Heart right ventricle (tissue), 16 donors: ENCODE measurements at regions not wholly inside any gene's neighbourhood (a gene's known extent, or its start where the extent isn't known, plus 50 kb on each side); places are given as distances from the start of the nearest gene placed in this dataset.

Source experiments
- ATAC-seq, 8 donors: fragments of 200-7000 bp; cut with Tn5 transposase; one replicate each; pipeline ENCODE4 v1.9.1; 2020; ENCODE audit warnings: mild to moderate bottlenecking in 8 of 8, moderate library complexity in 8 of 8, moderate number of reproducible peaks in 1 of 8
- DNase-seq, 2 donors: peaks; one replicate each; pipeline ENCODE4 v3.0.0-alpha.2; 2020
- H3K27ac ChIP-seq, 10 donors: fragments of 200-600 bp; sonication (generic) in 2 of 10; one replicate each; pipeline versions ENCODE4 v1.5.0 to v1.8.0; 2020 to 2022; ENCODE audit warnings: mild to moderate bottlenecking in 3 of 10
- H3K27me3 ChIP-seq, 7 donors: fragments of 200-600 bp; one replicate each; pipeline ENCODE4 v1.8.0; 2021 to 2022; ENCODE audit warnings: mild to moderate bottlenecking in 2 of 7
- H3K36me3 ChIP-seq, 9 donors: fragments of 200-600 bp; sonication (generic) in 1 of 9; one replicate each; pipeline versions ENCODE4 v1.5.0 to v1.8.0; 2020 to 2022; ENCODE audit warnings: mild to moderate bottlenecking in 2 of 9
- H3K4me1 ChIP-seq, 9 donors: fragments of 200-600 bp; sonication (generic) in 1 of 9; one replicate each; pipeline versions ENCODE4 v1.5.0 to v1.8.0; 2020 to 2022; ENCODE audit warnings: mild to moderate bottlenecking in 4 of 9
- H3K4me3 ChIP-seq, 10 donors: fragments of 200-600 bp; sonication (generic) in 2 of 10; one replicate each; pipeline versions ENCODE4 v1.5.0 to v1.8.0; 2020 to 2022; ENCODE audit warnings: mild to moderate bottlenecking in 7 of 10, moderate library complexity in 2 of 10
- H3K9me3 ChIP-seq, 11 donors: fragments of 200-600 bp in 10 of 11; sonication (generic) in 2 of 11; one replicate each; pipeline versions ENCODE4 v1.5.0 to v1.8.0; 2013 to 2022; ENCODE audit warnings: mild to moderate bottlenecking in 2 of 11, control low read depth in 1 of 11, moderate library complexity in 1 of 11
- WGBS, 2 donors: extraction: QIAGEN DNeasy Blood & Tissue Kit; methylation state at CpG; one replicate each; pipeline ENCODE4 v1.1.7; 2013; ENCODE audit warnings: inconsistent platforms in 1 of 2; 5-methylcytosine and 5-hydroxymethylcytosine counted together
- intact Hi-C, 10 donors: fragments of 100-400 bp; cut with DNase I; formaldehyde crosslinking; loops; one replicate each; pipeline versions ENCODE4 v1.11.1 to v1.14.2; 2022
- TF ChIP-seq, protein P1 (sequence below), 9 donors: fragments of 200-600 bp; sonication (generic) in 2 of 9; IDR thresholded peaks; one replicate each; pipeline versions ENCODE4 v1.5.0 to v1.8.0; 2021 to 2022; ENCODE audit warnings: antibody characterized with exemption in 9 of 9, mild to moderate bottlenecking in 5 of 9, moderate library complexity in 1 of 9
- donor health status: Arrhythmogenic right ventricular cardiomyopathy.
- donor health status: ischemic (EF 13 %, LVEDD 7.1; RV severe dilation, severe dysfunction).
- donor health status: healthy with polysubstance abuse.
- donor health status: DM: no; HTN: yes; CAD: no.
- donor health status: DM: no; HTN: no; CAD: no.
- donor health status: ischemic (EF 25% LVEDD 6.9; RV normal size, moderate dysfunction).
- donor health status: ischemic (EF 25% LVEDD 5.7; RV mildly dilated, moderate dysfunction).
- donor health status: healthy.
- donor health status: DM: yes; HTN: yes; CAD: no.
- donor health status: Ischemic cardiomyopathy.
- donor health status: ischemic (EF 35%, LVEDD 5.7; RV mildly dilated, moderate dysfunction).
- donor health status: nonischemic (EF 11% LVEDD 7.7; RV severe dilation, severe dysfunction).
- donor health status: DM: yes; HTN: yes; CAD: no.
- donor health status: PGD.
- donor health status: ischemic (EF 29% LVEDD 5.4; RV normal size, mild dysfunction).
- donor health status: nonischemic (EF 23%, LVEDD 6.1; RV moderate dilation, normal function).

DNA sequence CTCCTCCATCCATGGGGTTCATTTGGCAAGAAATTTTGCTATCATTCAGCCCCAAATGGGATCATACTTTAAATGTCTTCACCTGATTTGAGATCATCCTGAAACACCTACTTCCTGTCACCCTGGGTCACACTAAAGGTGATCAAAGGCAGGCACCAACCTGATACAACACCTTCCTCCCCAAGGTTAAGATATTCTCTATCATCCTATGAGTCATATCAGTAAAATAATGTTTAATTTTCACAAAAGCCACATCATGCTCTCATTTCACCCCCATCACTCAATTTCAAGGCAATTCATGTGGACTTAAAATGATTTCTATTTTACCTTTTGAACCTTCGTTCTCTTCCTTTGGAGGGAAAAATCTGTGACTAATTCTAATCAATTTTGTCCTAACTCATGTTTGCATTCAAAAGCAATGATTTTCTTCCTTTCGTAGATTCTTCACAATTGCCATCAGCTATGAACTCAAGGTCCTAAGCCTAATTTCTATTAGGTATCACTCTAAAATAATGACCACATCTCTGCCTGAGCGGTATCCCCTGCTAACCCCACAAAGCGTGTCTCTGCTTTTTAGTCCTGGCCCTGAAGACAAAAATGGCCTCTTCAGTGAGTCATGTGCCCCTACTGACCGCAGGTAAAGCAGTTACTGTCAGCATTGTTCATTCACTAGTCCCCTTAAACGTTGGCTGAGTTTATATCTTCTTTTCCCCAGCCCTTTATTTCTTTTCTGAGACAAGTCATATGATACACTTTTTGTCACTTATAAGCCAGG is 139.0 kb downstream of the SPRY2 start:
- ATAC-seq (no peak), DNase-seq (no peak)
- no peaks in the 10 kb centered on the region for H3K27me3 ChIP-seq
- H3K4me1 ChIP-seq, result no peaks in the 10 kb centered on the region
- TF ChIP-seq, protein P1, sequence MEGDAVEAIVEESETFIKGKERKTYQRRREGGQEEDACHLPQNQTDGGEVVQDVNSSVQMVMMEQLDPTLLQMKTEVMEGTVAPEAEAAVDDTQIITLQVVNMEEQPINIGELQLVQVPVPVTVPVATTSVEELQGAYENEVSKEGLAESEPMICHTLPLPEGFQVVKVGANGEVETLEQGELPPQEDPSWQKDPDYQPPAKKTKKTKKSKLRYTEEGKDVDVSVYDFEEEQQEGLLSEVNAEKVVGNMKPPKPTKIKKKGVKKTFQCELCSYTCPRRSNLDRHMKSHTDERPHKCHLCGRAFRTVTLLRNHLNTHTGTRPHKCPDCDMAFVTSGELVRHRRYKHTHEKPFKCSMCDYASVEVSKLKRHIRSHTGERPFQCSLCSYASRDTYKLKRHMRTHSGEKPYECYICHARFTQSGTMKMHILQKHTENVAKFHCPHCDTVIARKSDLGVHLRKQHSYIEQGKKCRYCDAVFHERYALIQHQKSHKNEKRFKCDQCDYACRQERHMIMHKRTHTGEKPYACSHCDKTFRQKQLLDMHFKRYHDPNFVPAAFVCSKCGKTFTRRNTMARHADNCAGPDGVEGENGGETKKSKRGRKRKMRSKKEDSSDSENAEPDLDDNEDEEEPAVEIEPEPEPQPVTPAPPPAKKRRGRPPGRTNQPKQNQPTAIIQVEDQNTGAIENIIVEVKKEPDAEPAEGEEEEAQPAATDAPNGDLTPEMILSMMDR (IDR thresholded peaks at IDR 0.05), result no peak
- 85 to 90% methylated on average over 6 of the region's 6 CpGs for WGBS, 2 donors
- H3K36me3 ChIP-seq, result no peaks in the 10 kb centered on the region
- H3K27ac ChIP-seq, result no peak overlapping the region
- H3K4me3 ChIP-seq, result no peak overlapping the region
- intact Hi-C loops, result no loop called here
- H3K9me3 ChIP-seq, result peaks cover 0 to 5% (median 0%) of the 10 kb centered on the region in 11 donors

- intact Hi-C loops, result no loop called here
- Histone ChIP-seq H3K4me1 (peaks cover 0 to 10% (median 0%) of the 10 kb centered on the region in 9 donors), H3K4me3 (no peak overlapping the region), H3K36me3 (no peaks in the 10 kb centered on the region), H3K27me3 (no peaks in the 10 kb centered on the region), H3K9me3 (peaks cover 0 to 5% (median 0%) of the 10 kb centered on the region in 11 donors), H3K27ac (no peak overlapping the region)
- 74 to 76% methylated on average over 3 of the region's 3 CpGs for WGBS, 2 donors
- TF ChIP-seq, protein P1 (IDR thresholded peaks at IDR 0.05), result no peak
- no peak for ATAC-seq
- no peak for DNase-seq
These were observed 141.2 kb downstream of the SPRY2 start for GRCh38 chr13:80199585-80200292.

- intact Hi-C loops, result no loop called here
- H3K36me3 ChIP-seq, result no peaks in the 10 kb centered on the region
- DNase-seq (no peak), ATAC-seq (no peak)
- TF ChIP-seq, protein P1 (IDR thresholded peaks at IDR 0.05), result no peak
- H3K27ac ChIP-seq, result no peak overlapping the region
- H3K4me3 ChIP-seq, result no peak overlapping the region
- 92 to 96% methylated on average over 4 of the region's 4 CpGs for WGBS, 2 donors
- no peaks in the 10 kb centered on the region for H3K27me3 ChIP-seq
- H3K4me1 ChIP-seq, result peaks cover 0 to 11% (median 0%) of the 10 kb centered on the region in 9 donors
- H3K9me3 ChIP-seq, result peaks cover 0 to 5% (median 0%) of the 10 kb centered on the region in 11 donors
These were observed 141.9 kb downstream of the SPRY2 start for GRCh38 chr13:80199067-80199466.

DNA sequence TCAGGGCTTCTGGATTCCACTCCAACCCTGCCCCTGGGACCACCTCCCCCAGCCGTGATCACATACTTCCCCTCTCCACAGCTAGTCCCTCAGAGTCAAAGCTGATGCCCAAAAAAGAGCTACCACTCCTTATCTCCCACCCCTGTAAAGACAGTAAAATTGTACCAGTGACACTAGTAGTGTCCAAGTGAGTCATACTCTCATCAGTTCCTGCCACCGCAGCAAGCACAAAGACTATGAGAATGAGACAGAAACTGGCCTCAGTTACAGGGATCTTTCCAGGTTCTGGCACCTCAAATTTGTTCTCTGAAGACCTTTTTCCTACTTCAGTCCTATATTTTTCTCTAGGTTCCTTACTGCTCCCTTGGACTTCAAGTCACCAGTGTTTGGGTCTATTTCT is 144.2 kb downstream of the SPRY2 start:
- TF ChIP-seq, protein P1 (IDR thresholded peaks at IDR 0.05), result no peak
- intact Hi-C loops, result no loop called here
- 71 to 78% methylated on average over 2 of the region's 2 CpGs for WGBS, 2 donors

More for the DNA sequence above, 144.2 kb downstream of the SPRY2 start:
- H3K27me3 ChIP-seq, result no peaks in the 10 kb centered on the region
- no peak overlapping the region for H3K4me3 ChIP-seq
- peaks cover 0 to 5% (median 0%) of the 10 kb centered on the region in 11 donors for H3K9me3 ChIP-seq
- DNase-seq (no peak), ATAC-seq (no peak)
- no peaks in the 10 kb centered on the region for H3K36me3 ChIP-seq
- H3K4me1 ChIP-seq, result peaks cover 0 to 11% (median 0%) of the 10 kb centered on the region in 9 donors
- no peak overlapping the region for H3K27ac ChIP-seq
